AG10803 (cell line): ENCODE measurements at regions not wholly inside any gene's neighbourhood (a gene's known extent, or its start where the extent isn't known, plus 50 kb on each side); places are given as distances from the start of the nearest gene placed in this dataset.
"Not testable (repeated sequence)": the region's sequence is repeated elsewhere in the genome, so short reads cannot be mapped to it uniquely, and the experiment has no call there.

Experiments
- DNase-seq: peaks from one replicate; pipeline ENCODE4 v3.0.0; 2010; ENCODE audit warnings: low read depth
- H3K4me3 ChIP-seq: 2 replicates; pipeline ENCODE4 v1.5.1; 2011; ENCODE audit warnings: mild to moderate bottlenecking, low read length, control low read depth
- TF ChIP-seq, protein P1 (sequence below): conservative IDR thresholded peaks from 2 replicates; pipeline ENCODE4 v1.5.1; 2011; ENCODE audit warnings: mild to moderate bottlenecking, low read length, control low read depth, inconsistent platforms

DNA sequence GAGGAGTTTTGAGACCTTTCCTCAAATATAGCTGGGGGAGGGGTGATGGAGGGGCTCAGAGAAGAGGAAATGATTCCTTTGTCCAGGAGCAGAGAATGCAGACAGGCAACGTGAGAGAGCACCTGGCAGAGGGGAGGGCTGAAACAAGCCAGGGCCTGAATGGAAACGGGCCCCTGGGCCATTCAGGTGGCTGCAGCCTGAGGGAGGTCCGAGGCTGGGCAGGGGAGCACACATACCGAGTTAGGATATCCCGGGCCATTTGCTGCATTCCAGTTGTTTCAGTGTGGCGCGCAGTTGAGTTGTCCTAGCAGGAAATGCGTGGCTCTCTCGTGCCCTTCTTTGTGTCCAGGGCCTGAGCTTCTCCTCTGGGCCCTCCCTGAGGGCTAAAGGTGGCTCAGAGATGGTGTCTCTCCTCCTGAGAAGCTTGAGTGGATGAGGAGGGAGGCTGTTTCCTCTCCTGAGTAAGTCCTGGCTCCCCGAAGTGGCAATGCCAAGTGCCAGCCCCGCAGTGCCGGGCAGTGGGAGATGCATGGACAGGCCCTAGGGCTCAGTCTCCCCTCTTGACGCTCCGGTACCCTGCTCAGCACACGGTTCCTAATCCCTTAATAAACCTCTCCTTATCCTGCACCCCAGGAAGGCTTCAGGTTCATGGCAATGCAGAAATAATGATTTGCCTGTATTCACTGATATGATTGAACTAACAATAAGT lies 85.5 kb upstream of the VRK1 start:
- TF ChIP-seq, protein P1, sequence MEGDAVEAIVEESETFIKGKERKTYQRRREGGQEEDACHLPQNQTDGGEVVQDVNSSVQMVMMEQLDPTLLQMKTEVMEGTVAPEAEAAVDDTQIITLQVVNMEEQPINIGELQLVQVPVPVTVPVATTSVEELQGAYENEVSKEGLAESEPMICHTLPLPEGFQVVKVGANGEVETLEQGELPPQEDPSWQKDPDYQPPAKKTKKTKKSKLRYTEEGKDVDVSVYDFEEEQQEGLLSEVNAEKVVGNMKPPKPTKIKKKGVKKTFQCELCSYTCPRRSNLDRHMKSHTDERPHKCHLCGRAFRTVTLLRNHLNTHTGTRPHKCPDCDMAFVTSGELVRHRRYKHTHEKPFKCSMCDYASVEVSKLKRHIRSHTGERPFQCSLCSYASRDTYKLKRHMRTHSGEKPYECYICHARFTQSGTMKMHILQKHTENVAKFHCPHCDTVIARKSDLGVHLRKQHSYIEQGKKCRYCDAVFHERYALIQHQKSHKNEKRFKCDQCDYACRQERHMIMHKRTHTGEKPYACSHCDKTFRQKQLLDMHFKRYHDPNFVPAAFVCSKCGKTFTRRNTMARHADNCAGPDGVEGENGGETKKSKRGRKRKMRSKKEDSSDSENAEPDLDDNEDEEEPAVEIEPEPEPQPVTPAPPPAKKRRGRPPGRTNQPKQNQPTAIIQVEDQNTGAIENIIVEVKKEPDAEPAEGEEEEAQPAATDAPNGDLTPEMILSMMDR: no peak
- no peak for DNase-seq

GRCh38 chr14:96713426-96713825 lies 83.8 kb upstream of the VRK1 start:
- H3K4me3 ChIP-seq: no peak overlapping the region
- TF ChIP-seq, protein P1: no peak
- no peak for DNase-seq

More for the DNA sequence above, 85.5 kb upstream of the VRK1 start:
- no peak overlapping the region for H3K4me3 ChIP-seq

DNA sequence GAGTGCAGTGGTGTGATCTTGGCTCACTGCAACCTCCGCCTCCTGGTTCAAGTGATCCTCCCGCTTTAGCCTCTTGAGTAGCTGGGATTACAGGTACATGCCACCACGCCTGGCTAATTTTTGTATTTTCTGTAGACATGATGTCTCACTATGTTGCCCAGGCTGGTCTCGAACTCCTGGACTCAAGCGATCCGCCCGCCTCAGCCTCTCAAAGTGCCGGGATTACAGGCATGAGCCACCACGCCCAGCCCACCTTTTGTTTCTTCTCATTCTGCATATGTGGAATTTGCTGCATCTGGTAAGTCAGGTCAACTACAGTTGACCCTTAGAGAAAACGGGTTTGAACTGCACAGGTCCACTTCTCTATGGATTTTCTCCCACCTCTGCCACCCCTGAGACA lies 82.6 kb upstream of the VRK1 start:
- not testable (repeated sequence) for H3K4me3 ChIP-seq, DNase-seq

DNA sequence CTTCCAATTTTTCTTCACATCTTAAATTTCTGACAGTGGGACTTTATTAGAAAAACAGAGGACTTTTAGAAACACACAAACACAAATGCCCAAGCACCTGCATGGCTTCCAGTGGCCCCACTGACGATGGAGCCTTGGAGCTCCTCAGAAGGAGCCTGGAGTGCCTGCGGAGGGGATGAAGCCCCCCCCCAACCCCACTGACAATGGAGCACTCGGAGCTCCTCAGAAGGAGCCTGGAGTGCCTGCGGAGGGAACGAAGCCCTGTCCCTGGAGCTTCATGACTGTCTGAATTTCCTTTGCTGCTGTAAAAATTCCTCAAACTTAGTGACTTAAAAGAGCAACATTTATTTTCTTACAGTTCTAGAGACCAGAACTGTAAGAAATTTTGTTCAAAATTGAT lies 80.1 kb upstream of the VRK1 start:
- no peak for DNase-seq
- no peak overlapping the region for H3K4me3 ChIP-seq
- TF ChIP-seq, protein P1: no peak

GRCh38 chr14:96718407-96718806 lies 78.8 kb upstream of the VRK1 start:
- H3K4me3 ChIP-seq: no peak overlapping the region
- TF ChIP-seq, protein P1: no peak
- DNase-seq: no peak

DNA sequence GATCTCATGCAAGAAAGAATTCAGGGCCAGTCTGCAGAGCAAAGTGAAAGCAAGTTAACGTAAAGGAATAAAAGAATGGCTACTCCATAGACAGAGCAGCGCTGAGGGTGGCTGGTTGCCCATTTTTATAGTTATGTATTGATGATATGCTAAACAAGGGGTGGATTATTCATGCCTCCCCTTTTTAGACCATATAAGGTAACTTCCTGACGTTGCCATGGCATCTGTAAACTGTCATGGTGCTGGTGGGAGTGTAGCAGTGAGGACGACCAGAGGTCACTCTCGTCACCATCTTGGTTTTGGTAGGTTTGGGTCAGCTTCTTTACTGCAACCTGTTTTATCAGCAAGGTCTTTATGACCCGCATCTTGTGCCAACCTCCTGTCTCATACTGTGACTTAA lies 76.5 kb upstream of the VRK1 start:
- not testable (repeated sequence) for H3K4me3 ChIP-seq, DNase-seq

DNA sequence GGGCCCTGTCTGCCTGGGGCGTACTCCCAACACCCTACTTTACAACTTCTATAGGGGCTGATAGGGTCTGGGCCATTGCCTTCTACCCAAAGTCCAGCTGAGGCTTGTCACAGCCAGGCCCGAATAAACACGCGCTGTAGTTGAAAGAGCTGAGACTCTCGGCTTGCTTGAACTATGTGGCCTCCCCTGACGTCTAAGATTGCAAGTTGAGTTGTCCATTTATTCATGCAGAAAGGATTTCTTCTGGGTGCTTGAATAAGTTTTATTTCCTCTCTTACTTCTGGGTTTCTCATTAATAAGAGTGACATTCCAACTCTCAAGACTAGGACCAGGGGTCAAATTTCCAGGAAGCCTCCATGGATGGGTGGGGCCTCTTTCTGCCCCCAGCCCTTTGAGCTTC lies 74.4 kb upstream of the VRK1 start:
- DNase-seq: no peak
- TF ChIP-seq, protein P1: no peak

DNA sequence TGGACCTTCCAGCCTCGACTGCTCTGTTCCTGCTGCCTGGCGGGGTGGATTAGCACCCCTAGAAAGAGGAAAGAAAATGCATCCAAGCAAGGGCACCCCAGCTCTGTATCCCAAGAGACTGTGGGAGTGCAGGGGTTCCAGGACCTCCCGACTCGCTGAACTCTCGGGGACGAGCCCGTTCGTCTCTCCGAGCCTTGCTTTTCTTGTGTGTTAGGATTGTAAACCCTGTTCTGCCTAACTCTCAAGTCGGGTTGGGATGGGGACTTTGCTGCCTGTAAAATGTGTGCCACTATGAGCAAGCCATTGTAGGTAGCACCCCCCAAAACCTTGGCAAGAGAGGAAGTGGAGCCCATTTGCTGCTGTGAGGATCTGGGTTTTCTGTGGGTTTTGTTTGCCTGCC lies 73.2 kb upstream of the VRK1 start:
- TF ChIP-seq, protein P1: no peak
- DNase-seq: no peak
- no peak overlapping the region for H3K4me3 ChIP-seq

More for the DNA sequence above, 74.4 kb upstream of the VRK1 start:
- H3K4me3 ChIP-seq: no peak overlapping the region
